A549 (cell line): ENCODE measurements at regions not wholly inside any gene's neighbourhood (a gene's known extent, or its start where the extent isn't known, plus 50 kb on each side); places are given as distances from the start of the nearest gene placed in this dataset.

Experiments used
- ATAC-seq, 2 experiments: fragments of 200-7000 bp in 1 of 2; fragments of >200 bp in 1 of 2; cut with Nextera tagmentation in 1 of 2; cut with Tn5 transposase in 1 of 2; 3 replicates each; pipeline versions ENCODE4 v1.8.0 to v1.9.1; 2018 to 2020; ENCODE audit warnings: mild to moderate bottlenecking in 1 of 2, moderate library complexity in 1 of 2
- CTCF ChIA-PET: fragments of 300-600 bp; sonication (Branson Sonifier 250); formaldehyde crosslinking; extraction: SDS; loops from one replicate; lab custom pipeline; 2021; ENCODE audit warnings: antibody characterized with exemption, inconsistent platforms; lab: Yijun Ruan, JAX
- POLR2A ChIA-PET: fragments of 350-600 bp; formaldehyde crosslinking; extraction: SDS; loops from one replicate; lab custom pipeline; 2021; ENCODE audit warnings: antibody characterized with exemption, inconsistent platforms; lab: Yijun Ruan, JAX
- DNase-seq, 2 experiments: peaks; one replicate each; pipeline versions ENCODE4 v3.0.0 to v3.0.0-alpha.2; 2011 to 2016; ENCODE audit warnings: low read depth in 1 of 2, low spot score in 1 of 2
- FAIRE-seq: peaks from 2 replicates; lab custom pipeline; 2011; peaks lifted over from hg19 to GRCh38; lab: Jason Lieb, UNC
- H3K27ac ChIP-seq, 2 experiments: fragments of >200 bp; sonication (Bioruptor Twin); formaldehyde crosslinking; 3 replicates each; pipeline ENCODE4 v1.5.1; 2016 to 2017
- H3K4me1 ChIP-seq: fragments of >200 bp; sonication (Bioruptor Twin); formaldehyde crosslinking; 3 replicates; pipeline ENCODE4 v1.6.1; 2016
- H3K4me2 ChIP-seq: fragments of >200 bp; sonication (Bioruptor Twin); formaldehyde crosslinking; 3 replicates; pipeline ENCODE4 v1.6.1; 2016
- H3K4me3 ChIP-seq: fragments of >200 bp; sonication (Bioruptor Twin); formaldehyde crosslinking; 3 replicates; pipeline ENCODE4 v1.5.1; 2016
- H3K9me3 ChIP-seq: fragments of >200 bp; sonication (Bioruptor Twin); formaldehyde crosslinking; 3 replicates; pipeline ENCODE4 v1.6.1; 2016
- ATOH8 ChIP-seq: fragments of 250-450 bp; sonication (Bioruptor Pico); IDR thresholded peaks from 2 replicates; pipeline ENCODE4 v1.5.0; 2020; ENCODE audit warnings: low read depth, mild to moderate bottlenecking, moderate library complexity
- BCL3 ChIP-seq: fragments of >200 bp; sonication (Bioruptor Twin); formaldehyde crosslinking; IDR thresholded peaks from 3 replicates; pipeline ENCODE4 v1.6.1; 2016
- CEBPB ChIP-seq, 2 experiments: fragments of >200 bp in 1 of 2; sonication (Bioruptor Twin) in 1 of 2; formaldehyde crosslinking in 1 of 2; IDR thresholded peaks; 2 replicates each; pipeline ENCODE4 v1.6.1; 2012 to 2016
- CHD4 ChIP-seq: fragments of 200-600 bp; sonication (generic); IDR thresholded peaks from 2 replicates; pipeline ENCODE4 v1.6.1; 2016; ENCODE audit warnings: antibody characterized with exemption, mild to moderate bottlenecking, borderline replicate concordance
- E2F6 ChIP-seq: IDR thresholded peaks from 2 replicates; pipeline ENCODE4 v1.6.1; 2012; ENCODE audit warnings: low read depth, borderline replicate concordance
- EHMT2 ChIP-seq: fragments of 200-600 bp; sonication (generic); IDR thresholded peaks from 2 replicates; pipeline ENCODE4 v1.6.1; 2016; ENCODE audit warnings: antibody characterized with exemption, low read depth, mild to moderate bottlenecking, moderate library complexity
- ELK1 ChIP-seq: fragments of 150-350 bp; IDR thresholded peaks from 2 replicates; pipeline ENCODE4 v1.6.1; 2014; ENCODE audit warnings: low read depth, mild to moderate bottlenecking, low read length
- EP300 ChIP-seq, 2 experiments: fragments of >200 bp; sonication (Bioruptor Twin); formaldehyde crosslinking; IDR thresholded peaks; 2 replicates in 1 of 2; 3 replicates in 1 of 2; pipeline ENCODE4 v1.6.1; 2016 to 2017
- FOSB ChIP-seq: fragments of 250-450 bp; sonication (Bioruptor Pico); IDR thresholded peaks from 2 replicates; pipeline ENCODE4 v1.5.0; 2020; ENCODE audit warnings: mild to moderate bottlenecking, moderate library complexity
- HDAC2 ChIP-seq: fragments of 200-600 bp; sonication (generic); IDR thresholded peaks from 2 replicates; pipeline ENCODE4 v1.6.1; 2016
- HES2 ChIP-seq: fragments of >200 bp; sonication (Bioruptor Twin); formaldehyde crosslinking; IDR thresholded peaks from 2 replicates; pipeline ENCODE4 v1.6.1; 2016
- HOXB13 ChIP-seq: fragments of 250-450 bp; sonication (Bioruptor Pico); IDR thresholded peaks from 2 replicates; pipeline ENCODE4 v1.5.0; 2020; ENCODE audit warnings: low read depth, mild to moderate bottlenecking, moderate library complexity
- HOXB5 ChIP-seq: fragments of 250-450 bp; sonication (Bioruptor Pico); IDR thresholded peaks from 2 replicates; pipeline ENCODE4 v1.5.0; 2020; ENCODE audit warnings: mild to moderate bottlenecking, moderate library complexity
- JUN ChIP-seq, 2 experiments: fragments of >200 bp; sonication (Bioruptor Twin); formaldehyde crosslinking; IDR thresholded peaks; 2 replicates in 1 of 2; 3 replicates in 1 of 2; pipeline ENCODE4 v1.6.1; 2016 to 2017
- MYC ChIP-seq: IDR thresholded peaks from 2 replicates; pipeline ENCODE4 v1.6.1; 2012; ENCODE audit warnings: mild to moderate bottlenecking, inconsistent platforms, low read length, improper control_type of control experiment, borderline replicate concordance
- NFE2L2 ChIP-seq: fragments of 150-350 bp; conservative IDR thresholded peaks from 2 replicates; pipeline ENCODE4 v1.6.1; 2014; ENCODE audit warnings: low read length
- NR3C1 ChIP-seq: fragments of >200 bp; sonication (Bioruptor Twin); formaldehyde crosslinking; IDR thresholded peaks from 3 replicates; pipeline ENCODE4 v1.6.1; 2017
- PHF8 ChIP-seq: fragments of 200-600 bp; sonication (generic); IDR thresholded peaks from 2 replicates; pipeline ENCODE4 v1.6.1; 2016; ENCODE audit warnings: low read depth, mild to moderate bottlenecking, antibody characterized with exemption, moderate library complexity, borderline replicate concordance
- POLR2AphosphoS2 ChIP-seq: conservative IDR thresholded peaks from 2 replicates; pipeline ENCODE4 v1.6.1; 2012; ENCODE audit warnings: low read length, improper control_type of control experiment, inconsistent platforms
- RAD21 ChIP-seq, 2 experiments: fragments of >200 bp in 1 of 2; sonication (Bioruptor Twin) in 1 of 2; formaldehyde crosslinking in 1 of 2; IDR thresholded peaks in 1 of 2; conservative IDR thresholded peaks in 1 of 2; 2 replicates in 1 of 2; 3 replicates in 1 of 2; pipeline ENCODE4 v1.6.1; 2012 to 2018; ENCODE audit warnings: inconsistent platforms in 1 of 2
- REST ChIP-seq: fragments of 200-600 bp; sonication (generic); IDR thresholded peaks from 2 replicates; pipeline ENCODE4 v1.6.1; 2016; ENCODE audit warnings: antibody characterized with exemption, mild to moderate bottlenecking, moderate library complexity
- SMC3 ChIP-seq: fragments of >200 bp; sonication (Bioruptor Twin); formaldehyde crosslinking; IDR thresholded peaks from 3 replicates; pipeline ENCODE4 v1.6.1; 2018; ENCODE audit warnings: inconsistent platforms
- USF2 ChIP-seq: fragments of 450-650 bp; IDR thresholded peaks from 2 replicates; pipeline ENCODE4 v1.6.1; 2014; ENCODE audit warnings: antibody characterized with exemption
- ZC3H11A ChIP-seq: fragments of 450-650 bp; IDR thresholded peaks from 2 replicates; pipeline ENCODE4 v1.6.1; 2014; ENCODE audit warnings: antibody characterized with exemption, mild to moderate bottlenecking
- ZFP36 ChIP-seq: fragments of 450-650 bp; IDR thresholded peaks from 2 replicates; pipeline ENCODE4 v1.6.1; 2014; ENCODE audit warnings: borderline replicate concordance; ENCODE audit not compliant: partially characterized antibody
- ZSCAN20 ChIP-seq: fragments of 250-450 bp; sonication (Bioruptor Pico); IDR thresholded peaks from 2 replicates; pipeline ENCODE4 v1.8.0; 2022; ENCODE audit warnings: mild to moderate bottlenecking, moderate library complexity
- WGBS: methylation state at CpG from one replicate; pipeline ENCODE4 v1.1.6; 2017; ENCODE audit errors: missing lambda C conversion rate; 5-methylcytosine and 5-hydroxymethylcytosine counted together

- no peak overlapping the region for H3K27ac ChIP-seq
- ChIA-PET POLR2A (no interaction called here), CTCF (no interaction called here)
- ATAC-seq, result no peak
- H3K4me3 ChIP-seq, result no peak overlapping the region
- no peak for FAIRE-seq
- H3K9me3 ChIP-seq, result no peaks in the 10 kb centered on the region
- 39% methylated on average over 5 of the region's 5 CpGs for whole genome bisulfite sequencing
- no peaks in the 10 kb centered on the region for H3K4me1 ChIP-seq
- TF ChIP-seq POLR2AphosphoS2 (no peak), EP300 (IDR thresholded peaks at IDR 0.05) (no peak), MYC (no peak), E2F6 (no peak), HES2 (no peak), PHF8 (no peak), NFE2L2 (no peak), NR3C1 (no peak), ZFP36 (no peak), CHD4 (no peak), JUN (IDR thresholded peaks at IDR 0.05) (no peak)
- no peak for DNase-seq
- H3K4me2 ChIP-seq, result no peak overlapping the region
Observed at GRCh38 chr6:99668036-99668705, 61.5 kb downstream of the PRDM13 start.

- ChIA-PET CTCF (no interaction called here), POLR2A (no interaction called here)
- no peak overlapping the region for H3K4me2 ChIP-seq
- no peak overlapping the region for H3K4me3 ChIP-seq
- WGBS, result 0% methylated on average over 1 of the region's 2 CpGs
- FAIRE-seq, result no peak
- H3K9me3 ChIP-seq, result no peaks in the 10 kb centered on the region
- no peak for ATAC-seq
- no peak for TF ChIP-seq POLR2AphosphoS2
- TF ChIP-seq HDAC2, result no peak
- TF ChIP-seq CEBPB (IDR thresholded peaks at IDR 0.05), result no peak
- no peak for TF ChIP-seq ZC3H11A
- no peak for TF ChIP-seq ZFP36
- TF ChIP-seq ZSCAN20 (CRISPR knock-in tag), result no peak
- no peak for TF ChIP-seq ATOH8
- TF ChIP-seq MYC, result no peak
- TF ChIP-seq RAD21 (conservative IDR thresholded peaks at IDR 0.05 in 1 of 2, IDR thresholded peaks at IDR 0.05 in 1 of 2), result no peak
- no peak for TF ChIP-seq SMC3
- TF ChIP-seq BCL3, result no peak
- TF ChIP-seq REST, result no peak
- no peak for TF ChIP-seq HOXB13 (CRISPR knock-in tag)
- no peak for TF ChIP-seq ELK1
- no peak for TF ChIP-seq FOSB (CRISPR knock-in tag)
- TF ChIP-seq NFE2L2, result no peak
- TF ChIP-seq HOXB5 (CRISPR knock-in tag), result no peak
- TF ChIP-seq JUN (IDR thresholded peaks at IDR 0.05), result no peak
- no peak for TF ChIP-seq USF2
- TF ChIP-seq EHMT2, result no peak
- H3K4me1 ChIP-seq, result no peaks in the 10 kb centered on the region
- no peak overlapping the region for H3K27ac ChIP-seq
- no peak for DNase-seq
Observed at GRCh38 chr6:99689916-99690685, 83.5 kb downstream of the PRDM13 start.
